ENCODE measurements at regions not wholly inside any gene's neighbourhood (a gene's known extent, or its start where the extent isn't known, plus 50 kb on each side); places are given as distances from the start of the nearest gene placed in this dataset.

- TF ChIP-seq ATF2 (IDR thresholded peaks at IDR 0.05; ENCODE audit: low read length) (no peak), CBX8 (IDR thresholded peaks at IDR 0.05; ENCODE audit: borderline replicate concordance, low read depth, low read length) (no peak)
Measured at GRCh38 chr5:28917631-28918030, 1879.2 kb upstream of the CDH9 start (continued).

Measured in H1 (cell line).